ENCODE measurements at regions not wholly inside any gene's neighbourhood (a gene's known extent, or its start where the extent isn't known, plus 50 kb on each side); places are given as distances from the start of the nearest gene placed in this dataset.
"Not testable (repeated sequence)": the region's sequence is repeated elsewhere in the genome, so short reads cannot be mapped to it uniquely, and the experiment has no call there.

- DNase-seq: no peak
Observed at GRCh38 chr9:106119176-106119575, 424.8 kb downstream of the TMEM38B start.

DNA sequence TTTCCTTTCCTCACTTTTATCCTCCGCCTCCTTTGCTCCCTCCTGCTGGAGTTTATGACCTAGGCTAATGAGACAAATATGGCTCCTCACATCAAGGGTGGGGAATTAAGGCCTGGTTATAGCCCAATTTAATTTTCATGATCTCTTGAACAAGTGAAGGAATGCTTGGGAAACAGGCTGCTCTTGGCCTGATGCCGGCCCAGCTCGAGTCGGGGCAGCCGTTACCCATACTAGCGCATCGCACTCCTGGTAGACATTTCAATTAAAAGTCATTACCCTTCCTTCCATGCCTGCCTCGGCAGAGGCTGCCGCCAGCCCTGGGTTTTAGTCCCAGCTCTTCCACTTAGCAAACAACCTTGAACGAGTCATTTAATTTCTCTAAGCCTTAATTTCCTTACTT lies 425.7 kb downstream of the TMEM38B start:
- DNase-seq: no peak

DNA sequence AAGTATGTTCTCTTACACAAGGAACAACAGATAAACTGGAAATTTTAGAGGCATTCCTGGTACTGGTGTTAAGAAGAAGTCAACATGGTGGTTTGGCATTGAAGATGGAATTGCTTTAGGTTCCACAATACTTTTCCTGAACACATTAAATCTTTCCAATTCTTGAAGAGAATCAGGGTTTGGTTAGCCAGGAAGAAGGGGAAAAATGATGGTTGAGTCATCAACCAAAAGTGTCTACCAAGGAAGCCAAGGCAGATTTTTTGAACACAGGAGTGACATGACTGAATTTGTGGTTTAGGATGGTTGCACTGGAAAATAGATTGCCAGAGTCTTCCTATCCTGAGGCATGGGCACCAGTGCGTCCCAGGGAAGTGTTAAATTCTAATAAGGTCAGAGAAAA lies 433.4 kb downstream of the TMEM38B start:
- DNase-seq: no peak

GRCh38 chr9:106130374-106130773 lies 436.0 kb downstream of the TMEM38B start:
- no peak for DNase-seq

- no peak for DNase-seq
Observed at GRCh38 chr9:106143781-106144180, 449.4 kb downstream of the TMEM38B start.

GRCh38 chr9:106146066-106146840 lies 451.9 kb downstream of the TMEM38B start:
- no peak for DNase-seq

DNA sequence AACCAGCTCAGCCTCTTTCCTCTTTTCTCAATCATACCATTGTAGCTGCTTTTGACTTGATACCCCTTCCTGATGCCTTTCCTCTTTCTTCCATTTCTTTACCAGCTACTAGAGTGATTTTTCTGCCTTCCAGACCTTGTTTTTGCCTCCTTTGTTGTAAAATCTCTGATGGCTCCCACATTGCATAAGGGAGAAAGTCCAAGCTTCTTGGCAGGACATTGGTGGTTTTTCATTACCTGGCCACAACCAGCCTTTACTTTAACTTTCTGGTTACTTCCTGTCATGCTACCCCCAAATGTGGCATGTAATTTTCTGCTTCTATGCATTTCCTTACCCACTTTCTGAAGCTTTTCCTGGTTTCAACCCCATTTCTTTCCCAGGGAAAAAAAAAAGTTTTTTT lies 452.5 kb downstream of the TMEM38B start:
- no peak for DNase-seq

- DNase-seq: no peak
Observed at GRCh38 chr9:106149956-106150355, 455.6 kb downstream of the TMEM38B start.

- DNase-seq: no peak
Observed at GRCh38 chr9:106156465-106156864, 462.1 kb downstream of the TMEM38B start.

DNA sequence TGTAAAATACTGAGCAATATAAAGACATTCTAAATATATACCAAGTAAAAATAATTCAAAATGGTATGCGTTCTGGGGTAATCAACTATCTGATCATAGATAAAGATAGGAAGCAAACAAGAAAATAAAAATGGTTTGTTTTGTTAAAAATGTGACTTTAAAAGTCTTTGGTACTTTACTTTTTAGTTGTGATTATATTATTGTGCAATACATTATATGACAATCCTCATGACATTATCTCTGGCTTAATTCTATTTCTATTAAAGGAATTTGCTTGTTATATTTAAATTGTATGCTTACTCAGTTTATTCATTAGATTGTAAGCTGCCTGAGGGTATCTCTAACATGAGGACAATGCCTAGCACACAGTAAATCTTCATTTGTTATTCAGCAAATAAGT lies 477.9 kb downstream of the TMEM38B start:
- DNase-seq: no peak

DNA sequence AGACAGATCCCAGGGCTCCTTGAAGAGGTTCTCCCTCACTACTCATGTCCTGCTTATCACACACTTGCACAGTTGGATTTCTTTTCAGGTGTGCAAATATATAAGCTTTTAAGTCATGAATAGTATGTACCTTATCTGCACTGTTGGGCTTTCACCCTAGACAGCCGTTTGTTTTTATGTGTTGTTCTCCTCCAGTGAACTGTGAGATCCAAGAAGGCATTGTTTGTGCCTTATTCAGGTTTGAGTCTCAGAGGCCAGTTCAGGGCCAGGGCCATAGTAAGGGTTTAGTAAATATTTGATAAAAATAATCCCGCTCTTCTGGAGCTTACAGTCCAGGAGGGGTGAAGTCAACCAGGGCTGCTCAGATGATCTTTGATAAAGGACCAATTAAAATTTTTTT lies 480.0 kb downstream of the TMEM38B start:
- DNase-seq: no peak

GRCh38 chr9:106177216-106177615 lies 482.9 kb downstream of the TMEM38B start:
- no peak for DNase-seq

DNA sequence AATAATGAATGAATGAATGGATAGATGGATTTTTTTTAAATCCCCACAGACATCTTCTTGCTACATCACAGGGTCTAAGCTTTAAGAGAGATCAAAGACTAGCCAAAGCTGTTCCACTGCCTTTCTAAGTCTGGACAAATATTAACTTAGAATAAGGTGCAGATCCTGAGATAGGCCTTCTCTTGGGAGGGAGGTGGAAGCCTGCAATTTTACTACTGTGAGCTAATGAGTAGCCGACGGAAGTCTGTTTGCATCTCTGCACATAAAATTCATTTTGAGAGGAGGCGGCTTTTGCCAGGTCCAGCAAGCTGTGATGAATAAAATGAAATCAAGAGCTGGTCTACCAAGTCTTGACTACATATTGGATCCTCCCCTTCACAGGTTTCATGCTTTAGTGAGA lies 484.9 kb downstream of the TMEM38B start:
- no peak for DNase-seq

DNA sequence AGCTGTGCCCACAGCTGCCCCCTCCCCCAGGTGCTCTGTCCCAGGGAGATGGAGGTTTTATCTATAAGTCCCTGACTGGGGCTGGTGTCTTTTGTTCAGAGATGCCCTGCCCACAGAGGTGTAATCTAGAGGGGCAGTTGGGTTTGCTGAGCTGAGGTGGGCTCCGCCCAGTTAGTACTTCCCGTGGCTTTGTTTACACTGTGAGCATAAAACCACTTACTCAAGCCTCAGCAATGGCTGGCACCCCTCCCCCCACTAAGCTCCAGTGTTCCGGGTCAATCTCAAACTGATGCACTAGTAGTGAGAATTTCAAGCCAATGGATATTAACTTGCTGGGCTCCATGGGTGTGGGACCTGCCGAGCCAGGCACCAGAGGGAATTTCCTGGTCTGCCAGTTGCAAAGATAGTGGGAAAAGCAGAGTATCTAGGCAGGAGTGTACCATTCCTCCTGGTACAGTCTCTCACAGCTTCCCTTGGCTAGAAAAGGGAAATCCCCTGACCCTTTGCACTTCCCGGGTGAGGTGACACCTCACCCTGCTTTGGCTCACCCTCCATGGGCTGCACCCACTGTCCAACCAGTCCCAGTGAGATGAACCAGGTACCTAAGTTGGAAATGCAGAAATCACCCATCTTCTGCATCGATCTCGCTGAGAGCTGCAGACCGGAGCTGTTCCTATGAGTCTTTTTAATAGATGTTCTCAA lies 509.6 kb downstream of the TMEM38B start:
- not testable (repeated sequence) for DNase-seq

DNA sequence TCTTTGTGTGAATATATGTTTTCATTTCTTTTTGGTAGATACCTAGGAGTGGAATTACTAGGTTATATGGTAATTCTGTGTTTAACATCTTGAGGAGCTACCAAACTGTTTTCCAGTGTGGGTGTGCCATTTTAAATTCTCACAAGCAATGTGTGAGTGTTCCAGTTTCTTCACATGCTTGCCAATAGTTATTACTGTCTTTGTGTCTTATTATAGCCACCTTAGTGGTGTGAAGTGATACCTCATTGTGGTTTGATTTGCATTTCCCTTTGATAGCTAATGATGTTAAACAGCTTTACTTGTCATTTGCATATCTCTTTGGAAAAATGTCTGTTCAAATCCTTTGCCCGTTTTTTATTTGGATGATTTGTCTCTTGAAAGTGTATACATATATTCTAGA lies 513.0 kb downstream of the TMEM38B start:
- no peak for DNase-seq

DNA sequence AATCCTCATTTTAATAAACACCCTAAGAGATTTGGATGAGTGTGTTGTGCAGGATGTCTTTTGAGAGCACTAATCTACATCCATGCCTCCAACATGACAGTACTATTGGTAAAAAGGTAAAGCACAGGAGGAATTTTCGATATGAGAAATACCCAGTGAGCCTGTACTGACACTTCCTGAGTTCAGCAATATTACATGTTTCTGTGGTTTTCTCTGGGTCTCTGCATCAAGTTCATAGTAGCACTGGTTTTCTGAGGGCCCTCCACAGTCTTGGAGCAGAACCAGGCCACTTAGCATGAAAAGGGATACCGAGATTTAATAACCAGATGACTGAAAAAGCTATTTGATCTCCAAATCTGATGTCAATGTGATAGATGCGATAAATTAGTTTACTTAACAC lies 524.1 kb downstream of the TMEM38B start:
- no peak for DNase-seq

GRCh38 chr9:106218854-106219253 lies 524.5 kb downstream of the TMEM38B start:
- no peak for DNase-seq

GRCh38 chr9:106220415-106220814 lies 526.1 kb downstream of the TMEM38B start:
- DNase-seq: no peak

GRCh38 chr9:106228861-106229260 lies 534.5 kb downstream of the TMEM38B start:
- no peak for DNase-seq

DNA sequence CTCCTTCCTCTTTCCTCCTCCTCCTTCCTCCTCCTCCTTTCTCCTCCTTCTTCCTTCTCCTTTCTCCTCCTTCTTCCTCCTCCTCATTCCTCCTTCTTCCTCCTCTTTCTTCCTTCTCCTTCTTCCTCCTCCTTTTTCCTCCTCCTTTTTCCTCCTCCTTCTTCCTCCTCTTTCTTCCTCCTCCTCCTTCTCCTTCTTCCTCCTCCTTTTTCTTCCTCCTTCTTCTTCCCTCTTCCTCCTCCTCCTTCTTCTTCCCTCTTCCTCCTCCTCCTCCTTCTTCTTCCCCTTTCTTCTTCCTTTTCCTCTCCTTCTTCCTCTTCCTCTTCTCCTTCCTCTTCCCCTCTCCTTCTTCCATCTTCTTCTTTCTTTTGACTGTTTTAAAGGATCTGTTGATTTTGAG lies 538.8 kb downstream of the TMEM38B start:
- DNase-seq: no peak

DNA sequence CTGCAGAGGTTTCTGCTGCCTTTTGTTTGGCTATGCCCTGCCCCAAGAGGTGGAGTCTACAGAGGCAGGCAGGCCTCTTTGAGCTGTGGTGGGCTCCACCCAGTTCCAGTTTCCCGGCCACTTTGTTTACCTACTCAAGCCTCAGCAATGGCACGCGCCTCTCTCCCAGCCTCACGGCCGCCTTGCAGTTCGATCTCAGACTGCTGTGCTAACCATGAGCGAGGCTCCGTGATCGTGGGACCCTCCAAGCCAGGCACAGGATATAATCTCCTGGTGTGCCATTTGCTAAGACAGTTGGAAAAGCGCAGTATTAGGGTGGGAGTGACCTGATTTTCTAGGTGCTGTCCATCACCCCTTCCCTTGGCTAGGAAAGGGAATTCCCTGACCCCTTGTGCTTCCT lies 566.6 kb downstream of the TMEM38B start:
- not testable (repeated sequence) for DNase-seq

- DNase-seq: no peak
Observed at GRCh38 chr9:106277966-106278365, 583.6 kb downstream of the TMEM38B start.

GRCh38 chr9:106283769-106284168 lies 579.2 kb upstream of the ZNF462 start:
- DNase-seq: no peak

- DNase-seq: peak; percentile 60
Observed at GRCh38 chr9:106284296-106284695, 578.7 kb upstream of the ZNF462 start.

GRCh38 chr9:106286249-106286648 lies 576.7 kb upstream of the ZNF462 start:
- peak; percentile 78 for DNase-seq

Measured in islet precursor cell (in vitro differentiated cells).